LNCAP (cell line): ENCODE measurements at regions not wholly inside any gene's neighbourhood (a gene's known extent, or its start where the extent isn't known, plus 50 kb on each side); places are given as distances from the start of the nearest gene placed in this dataset.

Source experiments
- CTCF ChIP-seq: fragments of 450-650 bp; IDR thresholded peaks from 2 replicates; pipeline ENCODE4 v1.5.1; 2017; ENCODE audit warnings: mild to moderate bottlenecking

GRCh38 chr14:66065188-66065587 lies 421.0 kb upstream of the CCDC196 start:
- no peak for TF ChIP-seq CTCF

- TF ChIP-seq CTCF, result no peak
Observed at GRCh38 chr14:66066981-66067776, 419.0 kb upstream of the CCDC196 start.

DNA sequence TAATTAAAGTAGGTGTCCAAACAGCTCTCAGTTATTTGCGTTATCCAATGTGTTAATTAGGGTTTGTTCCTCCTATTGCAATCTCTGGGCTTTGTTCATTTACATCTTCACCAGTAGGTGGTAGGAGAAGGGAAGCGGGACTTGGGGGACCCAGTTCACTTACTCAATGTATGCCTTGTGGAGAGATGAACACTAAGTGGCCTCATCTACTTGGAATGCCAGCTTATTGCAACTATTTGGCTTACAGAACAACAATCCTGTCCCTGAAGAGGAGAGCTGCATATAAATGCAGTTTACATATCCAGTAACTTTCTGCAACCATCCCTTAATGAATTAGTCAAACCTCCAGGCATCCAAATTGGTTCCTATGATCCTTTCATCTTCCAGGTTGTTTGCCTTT lies 417.1 kb upstream of the CCDC196 start:
- no peak for TF ChIP-seq CTCF

GRCh38 chr14:66069830-66070541 lies 416.2 kb upstream of the CCDC196 start:
- TF ChIP-seq CTCF, result no peak

- TF ChIP-seq CTCF, result peak; percentile 97
Observed at GRCh38 chr14:66070542-66071319, 415.4 kb upstream of the CCDC196 start.

GRCh38 chr14:66072190-66073084 lies 413.7 kb upstream of the CCDC196 start:
- no peak for TF ChIP-seq CTCF

- TF ChIP-seq CTCF, result no peak
Observed at GRCh38 chr14:66074537-66074936, 411.6 kb upstream of the CCDC196 start.
